ENCODE measurements at regions not wholly inside any gene's neighbourhood (a gene's known extent, or its start where the extent isn't known, plus 50 kb on each side); places are given as distances from the start of the nearest gene placed in this dataset.

DNA sequence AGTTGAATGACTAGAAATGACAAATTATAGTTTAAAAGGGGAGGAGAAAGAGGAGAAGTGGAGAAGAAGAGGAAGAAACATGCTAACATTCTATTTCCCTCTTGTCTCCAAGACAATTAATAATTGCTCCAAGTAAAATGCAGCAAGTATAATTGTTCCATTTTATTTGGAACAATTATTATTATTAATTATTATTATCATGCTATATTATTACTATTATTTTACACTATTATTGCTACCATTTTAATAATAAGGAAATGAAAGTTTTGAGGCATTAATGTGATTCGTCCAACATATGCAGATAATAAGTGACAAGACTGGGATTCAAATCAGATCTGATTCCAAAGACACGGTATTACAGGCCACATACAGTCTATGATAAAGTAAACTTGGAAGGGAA lies 293.6 kb upstream of the ZC3H12C start:
- TF ChIP-seq, protein P1, sequence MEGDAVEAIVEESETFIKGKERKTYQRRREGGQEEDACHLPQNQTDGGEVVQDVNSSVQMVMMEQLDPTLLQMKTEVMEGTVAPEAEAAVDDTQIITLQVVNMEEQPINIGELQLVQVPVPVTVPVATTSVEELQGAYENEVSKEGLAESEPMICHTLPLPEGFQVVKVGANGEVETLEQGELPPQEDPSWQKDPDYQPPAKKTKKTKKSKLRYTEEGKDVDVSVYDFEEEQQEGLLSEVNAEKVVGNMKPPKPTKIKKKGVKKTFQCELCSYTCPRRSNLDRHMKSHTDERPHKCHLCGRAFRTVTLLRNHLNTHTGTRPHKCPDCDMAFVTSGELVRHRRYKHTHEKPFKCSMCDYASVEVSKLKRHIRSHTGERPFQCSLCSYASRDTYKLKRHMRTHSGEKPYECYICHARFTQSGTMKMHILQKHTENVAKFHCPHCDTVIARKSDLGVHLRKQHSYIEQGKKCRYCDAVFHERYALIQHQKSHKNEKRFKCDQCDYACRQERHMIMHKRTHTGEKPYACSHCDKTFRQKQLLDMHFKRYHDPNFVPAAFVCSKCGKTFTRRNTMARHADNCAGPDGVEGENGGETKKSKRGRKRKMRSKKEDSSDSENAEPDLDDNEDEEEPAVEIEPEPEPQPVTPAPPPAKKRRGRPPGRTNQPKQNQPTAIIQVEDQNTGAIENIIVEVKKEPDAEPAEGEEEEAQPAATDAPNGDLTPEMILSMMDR (IDR thresholded peaks at IDR 0.05): no peak
- TF ChIP-seq POLR2A (IDR thresholded peaks at IDR 0.05) (no peak), POLR2AphosphoS5 (IDR thresholded peaks at IDR 0.05) (no peak), EP300 (IDR thresholded peaks at IDR 0.05) (no peak)
